Loucy (cell line): ENCODE measurements at regions not wholly inside any gene's neighbourhood (a gene's known extent, or its start where the extent isn't known, plus 50 kb on each side); places are given as distances from the start of the nearest gene placed in this dataset.

ENCODE experiments used
- H2AFZ ChIP-seq: fragments of 200-600 bp; sonication (generic); 2 replicates; pipeline ENCODE4 v1.6.0; 2016; ENCODE audit warnings: antibody characterized with exemption, mild to moderate bottlenecking, low read length, moderate library complexity
- H3F3A ChIP-seq: fragments of 200-600 bp; 2 replicates; pipeline ENCODE4 v1.6.0; 2016; ENCODE audit warnings: antibody characterized with exemption, low read depth, mild to moderate bottlenecking
- H3K27me3 ChIP-seq: fragments of 200-600 bp; sonication (generic); 2 replicates; pipeline ENCODE4 v1.6.1; 2014; ENCODE audit warnings: low read length, mild to moderate bottlenecking; ENCODE audit not compliant: insufficient read depth, poor library complexity, severe bottlenecking
- H3K36me3 ChIP-seq: fragments of 200-600 bp; sonication (generic); 2 replicates; pipeline ENCODE4 v1.6.1; 2016; ENCODE audit warnings: low read length; ENCODE audit not compliant: insufficient read depth
- H3K4me1 ChIP-seq: fragments of 200-600 bp; sonication (generic); 2 replicates; pipeline ENCODE4 v1.5.1; 2014; ENCODE audit warnings: low read length, mild to moderate bottlenecking; ENCODE audit not compliant: insufficient read depth, poor library complexity, severe bottlenecking
- H3K4me2 ChIP-seq: fragments of 200-600 bp; sonication (generic); 2 replicates; pipeline ENCODE4 v1.6.0; 2014; ENCODE audit warnings: antibody characterized with exemption, low read length, low read depth, mild to moderate bottlenecking; ENCODE audit not compliant: poor library complexity, severe bottlenecking
- H3K4me3 ChIP-seq: fragments of 200-600 bp; sonication (generic); 2 replicates; pipeline ENCODE4 v1.5.1; 2014; ENCODE audit warnings: low read length, mild to moderate bottlenecking, mixed read lengths; ENCODE audit not compliant: poor library complexity, severe bottlenecking
- H3K79me2 ChIP-seq: fragments of 200-600 bp; sonication (generic); 2 replicates; pipeline ENCODE4 v1.6.1; 2014; ENCODE audit warnings: low read length; ENCODE audit not compliant: insufficient read depth
- H3K9ac ChIP-seq: fragments of 200-600 bp; sonication (generic); 2 replicates; pipeline ENCODE4 v1.6.0; 2014; ENCODE audit warnings: mild to moderate bottlenecking, low read depth, low read length, moderate library complexity; ENCODE audit not compliant: poor library complexity, severe bottlenecking
- H3K9me2 ChIP-seq: fragments of 200-600 bp; sonication (generic); replicated peaks from 2 replicates; pipeline ENCODE4 v1.6.1; 2016; ENCODE audit warnings: low read depth, low read length, mixed read lengths
- H3K9me3 ChIP-seq: fragments of 200-600 bp; sonication (generic); 2 replicates; pipeline ENCODE4 v1.6.1; 2014; ENCODE audit warnings: mild to moderate bottlenecking, antibody characterized with exemption, low read length, low read depth; ENCODE audit not compliant: insufficient read depth
- H4K20me1 ChIP-seq: fragments of 200-600 bp; sonication (generic); 2 replicates; pipeline ENCODE4 v1.6.0; 2014; ENCODE audit warnings: antibody characterized with exemption, low read length, mild to moderate bottlenecking; ENCODE audit not compliant: insufficient read depth, poor library complexity, severe bottlenecking
- CTCF ChIP-seq: fragments of 200-600 bp; sonication (generic); conservative IDR thresholded peaks from 2 replicates; pipeline ENCODE4 v1.5.1; 2014; ENCODE audit warnings: mild to moderate bottlenecking, antibody characterized with exemption, low read length
- EZH2phosphoT487 ChIP-seq: fragments of 200-600 bp; IDR thresholded peaks from 2 replicates; pipeline ENCODE4 v1.6.1; 2018; ENCODE audit warnings: antibody characterized with exemption, mild to moderate bottlenecking, moderate library complexity, borderline replicate concordance

GRCh38 chr5:107184871-107185270 lies 485.9 kb downstream of the EFNA5 start:
- Histone ChIP-seq H3F3A (no peaks in the 10 kb centered on the region), H4K20me1 (no peaks in the 10 kb centered on the region), H3K79me2 (no peaks in the 10 kb centered on the region), H3K9me3 (no peaks in the 10 kb centered on the region), H3K4me2 (no peak overlapping the region), H3K36me3 (no peaks in the 10 kb centered on the region), H3K4me1 (peaks cover 8% of the 10 kb centered on the region), H3K4me3 (no peak overlapping the region), H3K9ac (no peak overlapping the region), H3K9me2 (no peaks in the 10 kb centered on the region), H2AFZ (no peak overlapping the region), H3K27me3 (no peaks in the 10 kb centered on the region)
- no peak for TF ChIP-seq CTCF

GRCh38 chr5:107184066-107184465 lies 486.7 kb downstream of the EFNA5 start:
- Histone ChIP-seq H3K4me2 (no peak overlapping the region), H3F3A (no peaks in the 10 kb centered on the region), H3K9me3 (no peaks in the 10 kb centered on the region), H3K36me3 (no peaks in the 10 kb centered on the region), H3K4me1 (peaks cover under 1% of the 10 kb centered on the region), H3K4me3 (no peak overlapping the region), H3K9ac (no peak overlapping the region), H3K9me2 (no peaks in the 10 kb centered on the region), H3K27me3 (no peaks in the 10 kb centered on the region), H2AFZ (no peak overlapping the region), H3K79me2 (no peaks in the 10 kb centered on the region), H4K20me1 (no peaks in the 10 kb centered on the region)
- TF ChIP-seq EZH2phosphoT487: no peak
- no peak for TF ChIP-seq CTCF

- no peak overlapping the region for H2AFZ ChIP-seq
- no peak overlapping the region for H3K4me3 ChIP-seq
- TF ChIP-seq EZH2phosphoT487 (no peak), CTCF (no peak)
- H4K20me1 ChIP-seq: no peaks in the 10 kb centered on the region
- no peaks in the 10 kb centered on the region for H3K79me2 ChIP-seq
- H3K9me3 ChIP-seq: peaks cover 3% of the 10 kb centered on the region; the same call in 1 of the 2 replicates
- no peaks in the 10 kb centered on the region for H3K36me3 ChIP-seq
- H3K9me2 ChIP-seq: no peaks in the 10 kb centered on the region
- H3K9ac ChIP-seq: no peak overlapping the region
- no peak overlapping the region for H3K4me2 ChIP-seq
- no peaks in the 10 kb centered on the region for H3K27me3 ChIP-seq
- H3K4me1 ChIP-seq: peaks cover 12% of the 10 kb centered on the region
- no peaks in the 10 kb centered on the region for H3F3A ChIP-seq
These were observed 500.1 kb downstream of the EFNA5 start for GRCh38 chr5:107170620-107171019.
